ENCODE measurements at regions not wholly inside any gene's neighbourhood (a gene's known extent, or its start where the extent isn't known, plus 50 kb on each side); places are given as distances from the start of the nearest gene placed in this dataset.

DNA sequence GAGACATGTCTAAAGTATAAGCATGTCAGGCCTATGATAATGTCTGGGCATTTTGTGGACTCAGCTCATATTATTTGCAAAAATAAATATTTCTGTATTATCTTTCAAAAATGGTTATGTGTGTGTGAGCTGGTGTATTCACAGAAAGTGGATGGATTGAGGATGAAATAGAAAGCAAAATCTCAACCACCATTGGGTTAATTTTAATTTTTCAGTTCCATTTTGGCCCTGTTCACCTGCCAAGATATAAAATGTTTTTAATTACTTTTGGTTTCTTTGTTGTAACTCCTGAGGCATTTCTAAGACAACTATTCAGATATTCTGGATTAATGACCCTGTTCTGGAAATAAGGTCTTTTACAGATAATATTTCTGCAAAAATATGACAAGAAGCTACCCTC is 232.7 kb upstream of the PPFIA2 start:
- Histone ChIP-seq H3K36me3 (no peaks in the 10 kb centered on the region), H3K4me3 (no peak overlapping the region), H3K27ac (no peak overlapping the region), H3K27me3 (no peaks in the 10 kb centered on the region), H3K4me1 (no peaks in the 10 kb centered on the region), H3K9me3 (no peaks in the 10 kb centered on the region)
- TF ChIP-seq, protein P1, sequence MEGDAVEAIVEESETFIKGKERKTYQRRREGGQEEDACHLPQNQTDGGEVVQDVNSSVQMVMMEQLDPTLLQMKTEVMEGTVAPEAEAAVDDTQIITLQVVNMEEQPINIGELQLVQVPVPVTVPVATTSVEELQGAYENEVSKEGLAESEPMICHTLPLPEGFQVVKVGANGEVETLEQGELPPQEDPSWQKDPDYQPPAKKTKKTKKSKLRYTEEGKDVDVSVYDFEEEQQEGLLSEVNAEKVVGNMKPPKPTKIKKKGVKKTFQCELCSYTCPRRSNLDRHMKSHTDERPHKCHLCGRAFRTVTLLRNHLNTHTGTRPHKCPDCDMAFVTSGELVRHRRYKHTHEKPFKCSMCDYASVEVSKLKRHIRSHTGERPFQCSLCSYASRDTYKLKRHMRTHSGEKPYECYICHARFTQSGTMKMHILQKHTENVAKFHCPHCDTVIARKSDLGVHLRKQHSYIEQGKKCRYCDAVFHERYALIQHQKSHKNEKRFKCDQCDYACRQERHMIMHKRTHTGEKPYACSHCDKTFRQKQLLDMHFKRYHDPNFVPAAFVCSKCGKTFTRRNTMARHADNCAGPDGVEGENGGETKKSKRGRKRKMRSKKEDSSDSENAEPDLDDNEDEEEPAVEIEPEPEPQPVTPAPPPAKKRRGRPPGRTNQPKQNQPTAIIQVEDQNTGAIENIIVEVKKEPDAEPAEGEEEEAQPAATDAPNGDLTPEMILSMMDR (IDR thresholded peaks at IDR 0.05 in 4 of 5, conservative IDR thresholded peaks at IDR 0.05 in 1 of 5): no peak
- no peak for TF ChIP-seq POLR2A (IDR thresholded peaks at IDR 0.05)
- ATAC-seq: no peak
- intact Hi-C loops (cut with DNase I; ENCODE audit: low total_unique reads): no loop called here
- in situ Hi-C loops (cut with MboI; ENCODE audit: low sequenced_read_pairs in 4 of 4): no loop called here
- DNase-seq: no peak

DNA sequence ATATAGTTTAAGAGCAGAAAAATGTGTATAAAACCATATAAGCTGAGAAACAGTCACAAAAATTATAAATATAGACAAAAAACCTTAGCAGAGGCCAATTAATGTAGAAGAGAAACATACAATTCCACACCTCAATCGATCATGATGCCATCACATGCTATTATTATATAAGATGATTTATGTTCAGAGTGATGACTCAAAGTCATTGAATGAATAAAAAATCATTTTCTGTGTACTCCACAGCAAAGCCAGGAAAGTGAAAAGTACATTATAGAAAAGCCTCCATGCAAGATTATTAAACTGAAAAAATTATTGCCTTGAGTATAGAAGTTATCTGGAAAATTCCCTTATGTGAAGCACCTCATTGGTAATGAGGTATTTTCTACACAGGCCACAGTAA is 229.2 kb upstream of the PPFIA2 start:
- DNase-seq (no peak), ATAC-seq (no peak)
- in situ Hi-C loops (cut with MboI; ENCODE audit: low sequenced_read_pairs in 4 of 4): no loop called here
- H3K27ac ChIP-seq: no peak overlapping the region
- H3K4me1 ChIP-seq: no peaks in the 10 kb centered on the region
- H3K27me3 ChIP-seq: no peaks in the 10 kb centered on the region
- TF ChIP-seq, protein P1 (IDR thresholded peaks at IDR 0.05 in 4 of 5, conservative IDR thresholded peaks at IDR 0.05 in 1 of 5): no peak
- no peak for TF ChIP-seq POLR2A (IDR thresholded peaks at IDR 0.05)
- intact Hi-C loops (cut with DNase I; ENCODE audit: low total_unique reads): no loop called here
- H3K4me3 ChIP-seq: no peak overlapping the region
- H3K9me3 ChIP-seq: no peaks in the 10 kb centered on the region
- no peaks in the 10 kb centered on the region for H3K36me3 ChIP-seq

DNA sequence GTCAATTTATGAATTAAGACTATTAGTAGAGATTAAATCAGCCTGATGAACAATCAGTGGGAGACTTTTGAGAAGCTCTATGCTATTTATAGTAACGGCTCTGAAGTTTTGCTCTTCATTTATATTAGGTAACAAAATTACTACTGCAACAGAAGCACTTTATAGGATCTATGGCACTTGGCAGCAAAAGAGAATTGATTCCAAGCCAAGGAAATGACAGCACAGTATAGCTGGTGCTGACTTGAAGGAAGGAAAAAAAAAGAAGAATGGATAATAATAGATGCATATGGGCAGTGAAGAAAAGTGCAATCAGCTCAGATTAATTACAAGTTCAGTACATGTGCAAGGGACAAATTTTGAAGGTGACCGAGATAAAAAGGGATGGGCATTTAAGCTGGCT is 228.2 kb upstream of the PPFIA2 start:
- intact Hi-C loops (cut with DNase I; ENCODE audit: low total_unique reads): no loop called here
- no peaks in the 10 kb centered on the region for H3K36me3 ChIP-seq
- no peaks in the 10 kb centered on the region for H3K4me1 ChIP-seq
- H3K27ac ChIP-seq: no peak overlapping the region
- H3K9me3 ChIP-seq: no peaks in the 10 kb centered on the region
- in situ Hi-C loops (cut with MboI; ENCODE audit: low sequenced_read_pairs in 4 of 4): no loop called here
- ATAC-seq (no peak), DNase-seq (no peak)
- no peak overlapping the region for H3K4me3 ChIP-seq
- TF ChIP-seq, protein P1 (IDR thresholded peaks at IDR 0.05 in 4 of 5, conservative IDR thresholded peaks at IDR 0.05 in 1 of 5): no peak
- TF ChIP-seq POLR2A (IDR thresholded peaks at IDR 0.05): no peak
- H3K27me3 ChIP-seq: no peaks in the 10 kb centered on the region

DNA sequence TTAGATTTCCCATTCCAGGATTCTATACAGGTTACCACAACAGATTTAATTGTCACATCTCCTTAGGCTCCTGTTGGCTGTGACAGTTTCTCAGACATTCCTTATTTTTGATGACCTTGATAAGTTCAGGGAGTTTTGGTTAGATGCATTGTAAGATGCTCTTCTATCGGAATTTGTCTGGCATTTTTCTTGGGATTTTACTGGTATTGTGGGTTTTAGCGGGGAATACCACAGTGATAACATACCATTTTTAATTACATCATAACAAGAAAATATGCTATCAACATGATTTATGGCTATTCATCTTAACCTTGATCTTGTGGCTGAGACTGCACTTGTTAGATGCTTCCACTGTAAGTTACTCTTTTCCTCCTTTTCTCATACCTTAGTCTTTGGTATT is 217.5 kb upstream of the PPFIA2 start:
- H3K4me3 ChIP-seq: no peak overlapping the region
- intact Hi-C loops (cut with DNase I; ENCODE audit: low total_unique reads): no loop called here
- TF ChIP-seq, protein P1 (IDR thresholded peaks at IDR 0.05 in 4 of 5, conservative IDR thresholded peaks at IDR 0.05 in 1 of 5): no peak
- TF ChIP-seq POLR2A (IDR thresholded peaks at IDR 0.05): no peak
- no peak overlapping the region for H3K27ac ChIP-seq
- DNase-seq (no peak), ATAC-seq (no peak)
- no peaks in the 10 kb centered on the region for H3K9me3 ChIP-seq
- in situ Hi-C loops (cut with MboI; ENCODE audit: low sequenced_read_pairs in 4 of 4): no loop called here
- no peaks in the 10 kb centered on the region for H3K27me3 ChIP-seq
- no peaks in the 10 kb centered on the region for H3K36me3 ChIP-seq
- no peaks in the 10 kb centered on the region for H3K4me1 ChIP-seq

GRCh38 chr12:81974762-81975161 is 215.6 kb upstream of the PPFIA2 start:
- H3K27ac ChIP-seq: no peak overlapping the region
- DNase-seq: no peak
- no peak for ATAC-seq

More at GRCh38 chr12:81974762-81975161, 215.6 kb upstream of the PPFIA2 start:
- intact Hi-C loops (cut with DNase I; ENCODE audit: low total_unique reads) (no loop called here), in situ Hi-C loops (cut with MboI; ENCODE audit: low sequenced_read_pairs in 4 of 4) (no loop called here)
- no peaks in the 10 kb centered on the region for H3K36me3 ChIP-seq
- no peaks in the 10 kb centered on the region for H3K9me3 ChIP-seq
- H3K27me3 ChIP-seq: no peaks in the 10 kb centered on the region
- H3K4me1 ChIP-seq: no peaks in the 10 kb centered on the region
- H3K4me3 ChIP-seq: no peak overlapping the region
- TF ChIP-seq, protein P1 (IDR thresholded peaks at IDR 0.05 in 4 of 5, conservative IDR thresholded peaks at IDR 0.05 in 1 of 5): no peak
- TF ChIP-seq POLR2A (IDR thresholded peaks at IDR 0.05): no peak

Measured in gastrocnemius medialis (tissue), 4 donors.